OCI-LY1 (cell line): ENCODE measurements at regions not wholly inside any gene's neighbourhood (a gene's known extent, or its start where the extent isn't known, plus 50 kb on each side); places are given as distances from the start of the nearest gene placed in this dataset.

Experiments used
- H2AFZ ChIP-seq: fragments of 200-600 bp; sonication (generic), shearing (Covaris generic); 2 replicates; pipeline ENCODE4 v1.6.0; 2014; ENCODE audit warnings: antibody characterized with exemption, mild to moderate bottlenecking, low read length
- H3F3A ChIP-seq: fragments of 200-600 bp; sonication (generic), shearing (Covaris generic); 2 replicates; pipeline ENCODE4 v1.6.0; 2014; ENCODE audit warnings: mild to moderate bottlenecking, antibody characterized with exemption, low read length, moderate library complexity; ENCODE audit not compliant: insufficient read depth
- H3K27ac ChIP-seq: fragments of 200-600 bp; sonication (generic); 2 replicates; pipeline ENCODE4 v1.5.1; 2014; ENCODE audit warnings: low read length, mixed run types, mild to moderate bottlenecking, low read depth; ENCODE audit not compliant: poor library complexity, severe bottlenecking
- H3K27me3 ChIP-seq: fragments of 200-600 bp; sonication (generic); 2 replicates; pipeline ENCODE4 v1.6.0; 2014; ENCODE audit warnings: antibody characterized with exemption, mild to moderate bottlenecking, low read length, moderate library complexity; ENCODE audit not compliant: insufficient read depth
- H3K36me3 ChIP-seq: fragments of 200-600 bp; sonication (generic); 2 replicates; pipeline ENCODE4 v1.6.1; 2014; ENCODE audit warnings: mild to moderate bottlenecking, antibody characterized with exemption, low read length, moderate library complexity, mixed read lengths; ENCODE audit not compliant: insufficient read depth
- H3K4me1 ChIP-seq: fragments of 200-600 bp; sonication (generic); 2 replicates; pipeline ENCODE4 v1.5.1; 2014; ENCODE audit warnings: mild to moderate bottlenecking, low read length, moderate library complexity; ENCODE audit not compliant: insufficient read depth, severe bottlenecking
- H3K4me2 ChIP-seq: fragments of 200-600 bp; sonication (generic), shearing (Covaris generic); 2 replicates; pipeline ENCODE4 v1.6.1; 2014; ENCODE audit warnings: low read length
- H3K4me3 ChIP-seq: fragments of 200-600 bp; sonication (generic); 2 replicates; pipeline ENCODE4 v1.5.1; 2014; ENCODE audit warnings: low read length, low read depth, mild to moderate bottlenecking, mixed read lengths; ENCODE audit not compliant: poor library complexity, severe bottlenecking
- H3K79me2 ChIP-seq: fragments of 200-600 bp; shearing (Covaris generic); 2 replicates; pipeline ENCODE4 v1.6.1; 2016; ENCODE audit warnings: mixed run types, low read length, mixed read lengths; ENCODE audit not compliant: insufficient read depth
- H3K9ac ChIP-seq: fragments of 200-600 bp; sonication (generic), shearing (Covaris generic); 2 replicates; pipeline ENCODE4 v1.6.1; 2014; ENCODE audit warnings: mild to moderate bottlenecking, low read length, mixed read lengths
- H3K9me2 ChIP-seq: fragments of 200-600 bp; sonication (generic), shearing (Covaris generic); 2 replicates; pipeline ENCODE4 v1.6.1; 2014; ENCODE audit warnings: low read depth, mild to moderate bottlenecking, low read length, mixed read lengths
- H3K9me3 ChIP-seq: fragments of 200-600 bp; shearing (Covaris generic); 2 replicates; pipeline ENCODE4 v1.6.1; 2014; ENCODE audit warnings: low read length, mixed read lengths
- H4K20me1 ChIP-seq: fragments of 200-600 bp; sonication (generic), shearing (Covaris generic); 2 replicates; pipeline ENCODE4 v1.6.0; 2016; ENCODE audit warnings: mild to moderate bottlenecking, low read length; ENCODE audit not compliant: insufficient read depth
- EZH2 ChIP-seq: fragments of 200-600 bp; sonication (generic), shearing (Covaris generic); IDR thresholded peaks from 2 replicates; pipeline ENCODE4 v1.8.0; 2017; ENCODE audit warnings: borderline replicate concordance, mixed run types, mild to moderate bottlenecking, antibody characterized with exemption, low read length, moderate library complexity, mixed read lengths
- TF ChIP-seq, protein P1 (sequence below): fragments of 200-600 bp; sonication (generic), shearing (Covaris generic); IDR thresholded peaks from 2 replicates; pipeline ENCODE4 v1.5.1; 2017; ENCODE audit warnings: mild to moderate bottlenecking, antibody characterized with exemption, low read length, moderate library complexity, mixed read lengths

DNA sequence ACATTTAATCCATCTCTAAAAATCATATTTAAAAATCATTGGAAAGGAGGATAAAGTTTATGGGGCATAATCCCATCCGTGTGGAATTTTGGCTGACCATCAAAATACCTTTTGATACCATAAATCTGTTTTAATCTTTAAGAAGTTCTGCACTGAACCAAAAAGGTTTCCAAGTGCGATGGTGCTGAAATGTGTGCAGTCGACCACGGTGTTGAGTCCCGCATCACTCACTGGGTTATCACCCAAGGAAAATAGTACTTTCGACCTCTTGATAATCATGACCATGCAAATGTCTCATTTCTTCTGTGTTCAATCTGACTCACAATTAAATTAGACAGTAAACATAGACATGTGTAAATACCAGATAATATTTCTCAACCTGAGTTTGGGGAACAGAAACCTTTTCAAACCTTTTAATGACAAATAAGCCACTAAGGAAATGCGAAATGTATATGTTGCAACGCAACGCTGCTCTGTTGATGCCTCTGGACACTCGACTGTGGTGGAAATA, 62.0 kb upstream of the CDH6 start:
- H3K27ac ChIP-seq, result no peak overlapping the region
- H3K79me2 ChIP-seq, result no peaks in the 10 kb centered on the region
- no peak overlapping the region for H3K4me3 ChIP-seq
- H2AFZ ChIP-seq, result no peak overlapping the region
- H3K36me3 ChIP-seq, result no peaks in the 10 kb centered on the region
- H3K9me3 ChIP-seq, result no peaks in the 10 kb centered on the region
- no peaks in the 10 kb centered on the region for H4K20me1 ChIP-seq
- H3F3A ChIP-seq, result no peaks in the 10 kb centered on the region
- no peaks in the 10 kb centered on the region for H3K27me3 ChIP-seq
- no peak overlapping the region for H3K4me2 ChIP-seq
- no peak overlapping the region for H3K9ac ChIP-seq
- H3K9me2 ChIP-seq, result no peaks in the 10 kb centered on the region
- H3K4me1 ChIP-seq, result no peaks in the 10 kb centered on the region
- TF ChIP-seq, protein P1, sequence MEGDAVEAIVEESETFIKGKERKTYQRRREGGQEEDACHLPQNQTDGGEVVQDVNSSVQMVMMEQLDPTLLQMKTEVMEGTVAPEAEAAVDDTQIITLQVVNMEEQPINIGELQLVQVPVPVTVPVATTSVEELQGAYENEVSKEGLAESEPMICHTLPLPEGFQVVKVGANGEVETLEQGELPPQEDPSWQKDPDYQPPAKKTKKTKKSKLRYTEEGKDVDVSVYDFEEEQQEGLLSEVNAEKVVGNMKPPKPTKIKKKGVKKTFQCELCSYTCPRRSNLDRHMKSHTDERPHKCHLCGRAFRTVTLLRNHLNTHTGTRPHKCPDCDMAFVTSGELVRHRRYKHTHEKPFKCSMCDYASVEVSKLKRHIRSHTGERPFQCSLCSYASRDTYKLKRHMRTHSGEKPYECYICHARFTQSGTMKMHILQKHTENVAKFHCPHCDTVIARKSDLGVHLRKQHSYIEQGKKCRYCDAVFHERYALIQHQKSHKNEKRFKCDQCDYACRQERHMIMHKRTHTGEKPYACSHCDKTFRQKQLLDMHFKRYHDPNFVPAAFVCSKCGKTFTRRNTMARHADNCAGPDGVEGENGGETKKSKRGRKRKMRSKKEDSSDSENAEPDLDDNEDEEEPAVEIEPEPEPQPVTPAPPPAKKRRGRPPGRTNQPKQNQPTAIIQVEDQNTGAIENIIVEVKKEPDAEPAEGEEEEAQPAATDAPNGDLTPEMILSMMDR, result no peak
- TF ChIP-seq EZH2, result no peak

DNA sequence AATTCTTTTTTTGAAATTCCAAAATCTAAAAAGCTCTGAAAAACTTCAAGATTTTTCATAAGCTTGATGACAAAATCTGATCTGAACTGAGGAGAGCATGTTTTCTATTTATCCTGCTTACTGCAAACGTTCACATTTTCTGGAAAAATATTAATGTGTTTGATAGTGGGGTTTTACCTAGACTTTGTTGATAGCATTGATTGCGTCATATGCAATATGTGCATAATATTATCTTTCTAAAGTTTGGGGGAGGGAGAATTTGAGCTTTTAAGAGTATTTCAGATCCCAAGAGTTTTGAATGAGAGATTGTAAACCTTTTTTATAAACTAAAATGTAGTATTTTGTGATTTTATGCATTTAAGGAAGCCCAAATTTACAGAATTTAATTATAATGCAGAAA, 62.8 kb upstream of the CDH6 start:
- Histone ChIP-seq H3K9me2 (no peaks in the 10 kb centered on the region), H4K20me1 (no peaks in the 10 kb centered on the region), H3K36me3 (no peaks in the 10 kb centered on the region), H3K9ac (no peak overlapping the region), H3K4me1 (no peaks in the 10 kb centered on the region), H3K4me2 (no peak overlapping the region), H3K27me3 (no peaks in the 10 kb centered on the region), H3K79me2 (no peaks in the 10 kb centered on the region), H2AFZ (no peak overlapping the region), H3K9me3 (no peaks in the 10 kb centered on the region), H3K27ac (no peak overlapping the region), H3K4me3 (no peak overlapping the region), H3F3A (no peaks in the 10 kb centered on the region)
- TF ChIP-seq, protein P1, result no peak

DNA sequence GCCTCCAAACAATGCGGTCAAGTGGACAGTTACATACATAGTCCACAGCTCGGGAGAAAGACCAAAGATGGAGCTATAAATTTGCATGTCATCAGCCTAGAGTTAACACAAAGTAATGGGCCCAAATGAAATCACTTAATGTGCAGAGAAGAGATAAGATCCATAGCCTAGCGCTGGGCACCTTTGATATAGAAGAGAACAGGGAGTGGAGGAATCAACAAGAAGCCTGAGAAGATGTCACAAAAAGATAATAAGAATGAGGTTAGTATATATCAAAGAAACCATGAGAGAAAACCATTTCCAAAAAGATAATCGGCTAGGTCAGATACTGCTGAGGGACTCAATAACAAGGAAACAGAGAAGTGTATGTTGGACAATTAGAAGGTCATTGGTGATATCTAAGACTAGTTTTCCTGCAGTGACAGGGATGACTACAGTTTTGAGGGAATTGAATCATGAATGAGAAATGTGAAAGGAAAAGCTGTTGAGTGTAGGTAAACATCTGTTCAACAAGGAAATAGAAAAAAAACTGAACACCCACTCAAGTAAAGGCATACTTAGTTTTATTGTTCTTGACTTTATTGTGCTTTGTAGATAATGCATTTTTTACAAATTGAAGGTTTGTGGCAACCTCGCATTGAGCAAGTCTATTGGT, 68.7 kb upstream of the CDH6 start:
- H3K4me3 ChIP-seq, result no peak overlapping the region
- TF ChIP-seq, protein P1, result no peak
- TF ChIP-seq EZH2, result no peak

More for the DNA sequence above, 68.7 kb upstream of the CDH6 start:
- Histone ChIP-seq H3F3A (no peaks in the 10 kb centered on the region), H3K9me2 (no peaks in the 10 kb centered on the region), H3K27me3 (no peaks in the 10 kb centered on the region), H3K9me3 (no peaks in the 10 kb centered on the region), H2AFZ (no peak overlapping the region), H3K9ac (no peak overlapping the region), H3K79me2 (no peaks in the 10 kb centered on the region), H4K20me1 (no peaks in the 10 kb centered on the region), H3K36me3 (no peaks in the 10 kb centered on the region), H3K27ac (no peak overlapping the region), H3K4me2 (no peak overlapping the region), H3K4me1 (no peaks in the 10 kb centered on the region)
